HG03457 (cell line): ENCODE measurements at regions not wholly inside any gene's neighbourhood (a gene's known extent, or its start where the extent isn't known, plus 50 kb on each side); places are given as distances from the start of the nearest gene placed in this dataset.
"Not testable (repeated sequence)": the region's sequence is repeated elsewhere in the genome, so short reads cannot be mapped to it uniquely, and the experiment has no call there.

Experiments
- ATAC-seq: cut with Tn5 transposase; IDR thresholded peaks from one replicate; pipeline ENCODE4 v1.9.1; 2021; ENCODE audit warnings: moderate number of reproducible peaks; ENCODE audit not compliant: unreplicated experiment

DNA sequence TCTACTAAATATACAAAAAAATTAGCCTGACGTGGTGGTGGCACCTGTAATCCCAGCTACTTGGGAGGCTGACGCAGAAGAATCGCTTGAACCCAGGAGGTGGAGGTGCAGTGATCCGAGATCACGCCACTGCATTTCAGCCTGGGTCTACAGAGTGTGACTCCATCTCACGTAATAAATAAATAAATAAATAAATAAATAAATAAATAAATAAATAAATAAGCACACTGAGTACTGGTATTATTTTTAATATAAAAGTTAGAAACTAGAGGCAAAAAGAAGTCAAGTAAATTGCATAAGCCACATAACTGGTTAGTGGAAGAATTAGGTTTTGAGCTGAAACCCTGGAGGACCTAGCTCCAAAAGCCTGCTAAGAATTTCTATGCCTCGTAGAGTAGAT lies 1262.7 kb upstream of the PABPC4L start:
- no peak for ATAC-seq

DNA sequence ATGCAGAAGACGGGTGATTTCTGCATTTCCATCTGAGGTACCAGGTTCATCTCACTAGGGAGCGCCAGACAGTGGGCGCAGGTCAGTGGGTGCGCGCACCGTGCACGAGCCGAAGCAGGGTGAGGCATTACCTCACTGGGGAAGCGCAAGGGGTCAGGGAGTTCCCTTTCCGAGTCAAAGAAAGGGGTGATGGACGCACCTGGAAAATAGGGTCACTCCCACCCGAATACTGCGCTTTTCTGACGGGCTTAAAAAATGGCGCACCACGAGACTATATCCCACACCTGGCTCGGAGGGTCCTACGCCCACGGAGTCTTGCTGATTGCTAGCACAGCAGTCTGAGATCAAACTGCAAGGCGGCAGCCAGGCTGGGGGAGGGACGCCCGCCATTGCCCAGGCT lies 1246.0 kb upstream of the PABPC4L start:
- not testable (repeated sequence) for ATAC-seq

DNA sequence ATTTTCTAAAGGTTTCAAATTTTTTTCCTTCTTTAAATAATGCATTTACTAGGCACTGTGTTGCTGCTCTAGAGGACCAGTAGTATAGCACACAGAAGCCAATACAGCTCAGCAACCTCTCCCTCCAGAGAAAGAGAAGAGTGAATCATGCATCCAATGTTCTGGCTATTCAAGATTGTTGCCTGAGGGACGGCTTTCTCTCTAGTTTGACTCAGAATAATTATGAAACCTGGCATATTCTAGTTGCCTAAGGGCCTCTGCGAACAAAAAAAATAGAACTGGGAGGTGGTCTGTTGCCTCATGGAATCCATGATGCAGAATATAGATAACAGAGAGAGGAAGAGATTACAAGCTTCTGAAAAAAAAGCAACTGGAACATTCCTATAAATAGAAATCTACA lies 1233.3 kb upstream of the PABPC4L start:
- no peak for ATAC-seq

DNA sequence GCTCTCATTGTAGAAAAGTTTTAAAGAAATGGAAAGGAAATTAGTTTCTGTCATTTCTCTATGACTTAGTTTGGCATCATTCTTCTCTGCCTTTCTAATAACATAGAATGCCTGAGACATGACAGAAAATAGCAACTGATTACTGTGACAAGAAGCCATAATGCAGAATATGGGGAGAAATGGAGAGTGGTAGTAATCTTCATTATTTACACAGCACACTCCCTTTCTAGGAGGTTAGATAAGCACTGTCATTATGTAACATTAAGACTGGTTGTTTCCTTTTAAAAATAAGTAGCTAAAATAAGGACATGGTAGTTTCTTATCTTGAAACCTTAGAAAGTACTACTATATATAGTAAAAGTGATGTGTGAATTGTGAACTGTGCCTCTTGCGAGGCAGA lies 1227.9 kb upstream of the PABPC4L start:
- ATAC-seq: no peak

DNA sequence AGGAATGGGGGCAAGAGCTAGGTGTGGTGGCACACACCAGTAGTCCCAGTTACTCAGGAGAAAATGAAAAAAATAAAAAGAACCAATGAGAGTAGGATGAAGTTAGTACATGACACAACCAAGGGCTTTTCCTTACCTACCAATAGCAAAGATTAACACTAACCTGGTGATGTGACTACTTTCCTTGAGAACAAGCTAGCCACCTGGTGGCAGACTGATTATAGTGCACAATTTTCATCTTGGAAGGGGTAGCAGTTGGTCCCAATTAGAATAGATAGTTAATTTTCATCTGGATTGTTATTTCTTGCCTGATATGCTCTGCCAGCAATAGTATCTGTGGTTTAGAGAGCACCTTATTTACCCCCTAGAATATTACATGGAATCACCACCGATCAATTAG lies 1216.8 kb upstream of the PABPC4L start:
- no peak for ATAC-seq

DNA sequence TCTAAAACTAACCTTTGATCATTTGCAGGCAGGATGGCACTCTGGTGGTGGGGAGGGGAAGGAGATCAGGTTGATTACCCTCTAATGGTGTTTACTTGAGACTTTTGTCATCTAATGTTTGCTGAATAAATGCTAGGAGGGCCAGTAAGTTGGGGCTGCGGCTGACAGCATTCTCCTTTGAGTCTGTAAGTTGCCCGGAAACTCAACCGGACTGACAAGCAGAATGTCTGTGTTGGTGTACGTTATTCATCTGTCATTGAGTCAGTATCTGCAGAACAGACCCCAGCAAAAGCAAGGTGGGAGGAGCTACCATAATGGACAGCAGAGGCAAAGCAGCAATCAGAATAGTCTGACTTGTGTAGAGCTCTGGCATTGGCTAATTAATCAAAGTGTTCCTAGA lies 1210.6 kb upstream of the PABPC4L start:
- ATAC-seq: no peak

DNA sequence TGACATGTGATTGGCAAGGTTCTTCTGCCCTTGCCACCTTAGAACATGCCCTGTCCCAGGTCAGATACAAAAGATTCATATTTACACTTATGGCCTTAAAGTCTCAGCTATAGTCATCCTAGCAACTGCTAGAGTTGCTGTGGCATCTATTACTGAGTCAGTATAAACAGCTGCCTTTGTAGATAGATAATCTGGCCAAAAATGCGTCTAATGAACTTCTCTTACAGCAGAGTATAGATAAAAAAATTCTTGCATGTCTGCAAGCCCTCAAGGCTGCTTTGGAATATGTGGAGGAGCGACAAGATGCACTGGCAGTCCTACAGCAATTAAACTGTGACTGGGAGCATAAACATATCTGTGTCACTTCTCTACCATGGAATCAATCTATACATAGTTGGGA lies 1209.7 kb upstream of the PABPC4L start:
- no peak for ATAC-seq

DNA sequence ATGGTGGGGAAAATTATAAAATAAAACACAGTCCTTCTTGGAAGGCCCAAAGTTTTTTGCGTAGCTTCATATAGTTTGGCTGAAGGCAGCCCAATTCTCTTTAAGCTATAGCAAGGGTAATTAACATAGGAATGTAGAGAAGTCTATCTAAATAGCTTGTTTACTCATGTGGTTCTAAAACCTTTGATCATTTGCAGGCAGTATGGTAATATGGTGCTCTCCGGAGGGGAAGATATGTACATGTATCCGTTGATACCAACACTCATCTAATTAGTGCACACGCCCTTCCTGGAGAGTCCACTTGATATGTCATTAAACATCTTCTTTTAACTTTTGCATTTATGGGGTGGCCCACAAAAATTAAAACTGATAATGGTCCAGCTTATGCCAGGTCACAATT lies 1207.7 kb upstream of the PABPC4L start:
- ATAC-seq: not testable (repeated sequence)

DNA sequence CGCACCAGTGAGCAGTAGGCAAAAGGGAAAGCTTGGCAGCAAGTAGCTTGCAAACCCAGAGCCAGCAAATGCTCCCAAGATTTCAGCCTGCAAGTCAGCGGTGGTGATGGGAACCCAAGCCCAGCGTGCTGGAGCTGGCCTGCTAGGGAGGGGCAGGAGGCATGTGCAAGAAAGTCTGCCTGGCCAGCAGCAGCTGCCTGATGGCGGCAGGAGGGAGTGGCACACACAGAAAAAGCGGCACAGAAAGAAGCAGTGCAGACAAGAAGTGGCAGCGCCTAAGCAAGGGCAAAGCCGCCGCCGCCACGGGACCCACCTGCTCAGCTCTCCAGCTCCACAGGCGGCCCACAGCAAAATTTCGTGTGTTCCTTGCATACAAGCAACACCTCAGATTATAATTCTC lies 1206.5 kb upstream of the PABPC4L start:
- ATAC-seq: no peak

DNA sequence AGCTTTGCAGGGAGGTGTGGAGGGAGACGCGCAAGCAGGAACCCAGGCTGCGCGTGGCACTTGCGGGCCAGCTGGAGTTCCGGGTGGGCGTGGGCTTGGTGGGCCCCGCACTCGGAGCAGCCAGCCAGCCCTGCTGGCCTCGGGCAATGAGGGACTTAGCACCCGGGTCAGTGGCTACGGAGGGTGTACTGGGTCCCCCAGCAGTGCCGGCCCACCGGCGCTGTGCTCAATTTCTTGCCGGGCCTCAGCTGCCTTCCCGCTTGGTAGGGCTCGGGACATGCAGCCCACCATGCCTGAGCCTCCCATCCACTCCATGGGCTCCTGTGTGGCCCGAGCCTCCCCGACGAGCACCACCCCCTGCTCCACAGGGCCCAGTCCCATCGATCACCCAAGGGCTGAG lies 1205.0 kb upstream of the PABPC4L start:
- ATAC-seq: not testable (repeated sequence)

DNA sequence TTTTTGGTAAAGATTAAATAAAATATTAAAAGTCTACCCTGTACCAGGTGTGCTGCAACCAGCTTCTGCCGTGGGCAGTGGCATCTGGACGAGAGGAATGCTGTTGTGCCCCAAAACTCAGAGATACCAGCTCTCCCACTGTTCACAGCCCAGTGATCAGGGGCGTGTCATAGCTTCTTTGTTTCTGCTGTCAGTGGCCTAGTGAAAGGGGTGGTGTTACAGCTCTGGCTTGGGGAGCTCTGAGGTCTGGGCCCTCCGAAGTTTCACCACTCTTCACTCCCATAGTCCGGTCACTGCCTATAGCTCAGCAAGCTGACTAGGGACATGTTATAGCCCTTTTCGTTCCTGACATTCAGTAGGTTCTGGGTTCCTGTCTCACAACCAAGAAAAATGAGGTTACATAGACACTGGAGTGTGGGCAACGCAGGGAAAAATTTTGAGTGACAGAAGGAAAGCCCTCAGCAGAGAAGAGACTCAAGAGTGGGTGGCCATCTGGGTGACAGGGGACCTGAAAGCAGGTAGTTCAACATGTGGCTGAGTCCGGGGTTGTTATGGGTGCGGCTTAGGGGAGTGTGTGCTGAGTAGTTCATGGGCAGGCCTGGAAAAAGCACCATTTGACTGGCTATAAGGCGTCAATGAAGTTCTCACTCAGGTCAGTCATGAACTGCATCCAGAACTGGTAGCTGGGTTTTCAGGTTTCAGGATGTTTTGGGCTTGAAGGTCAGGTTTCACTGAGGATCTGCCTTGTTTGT lies 1184.4 kb upstream of the PABPC4L start:
- ATAC-seq: no peak

DNA sequence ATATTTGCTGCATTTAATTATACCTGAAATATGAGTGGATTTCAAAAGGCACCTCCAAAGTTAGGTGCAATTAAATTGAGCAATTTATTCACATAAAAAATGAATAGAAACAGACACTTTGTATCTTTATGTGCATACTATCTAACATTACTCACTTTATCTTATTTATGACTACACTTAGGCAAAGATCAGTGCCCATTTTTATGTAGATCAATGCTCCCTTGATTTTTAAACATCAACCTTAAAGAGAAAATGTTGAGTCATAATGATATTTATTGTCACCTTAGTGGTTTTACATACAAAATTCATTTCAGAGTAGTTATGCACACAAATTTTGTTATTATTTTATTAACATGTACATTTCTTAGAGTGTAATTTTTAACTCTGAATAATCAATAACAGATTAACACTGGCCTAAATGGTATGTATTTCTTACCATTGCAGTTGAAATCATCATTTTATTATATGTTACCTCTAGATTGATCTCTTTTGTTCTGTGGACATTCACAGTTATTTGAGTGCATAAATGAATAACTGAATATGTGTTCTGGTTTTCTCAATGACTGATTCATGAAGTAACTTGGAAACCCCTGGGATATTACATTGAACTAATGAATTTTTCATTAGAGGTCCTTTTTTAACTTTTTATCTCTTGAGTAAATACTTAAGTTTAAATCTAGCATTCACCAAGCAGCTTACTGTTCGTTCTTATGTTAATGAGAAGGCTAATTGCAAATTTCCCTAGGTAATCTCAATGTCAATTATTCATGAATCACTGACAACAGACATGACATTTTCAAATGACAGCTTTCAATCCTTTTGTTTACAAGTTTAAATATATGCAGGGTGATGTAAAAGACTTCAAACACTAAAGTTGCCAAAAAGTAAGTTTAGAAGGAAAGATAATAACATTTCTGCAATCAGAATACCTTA lies 1182.0 kb upstream of the PABPC4L start:
- ATAC-seq: no peak

DNA sequence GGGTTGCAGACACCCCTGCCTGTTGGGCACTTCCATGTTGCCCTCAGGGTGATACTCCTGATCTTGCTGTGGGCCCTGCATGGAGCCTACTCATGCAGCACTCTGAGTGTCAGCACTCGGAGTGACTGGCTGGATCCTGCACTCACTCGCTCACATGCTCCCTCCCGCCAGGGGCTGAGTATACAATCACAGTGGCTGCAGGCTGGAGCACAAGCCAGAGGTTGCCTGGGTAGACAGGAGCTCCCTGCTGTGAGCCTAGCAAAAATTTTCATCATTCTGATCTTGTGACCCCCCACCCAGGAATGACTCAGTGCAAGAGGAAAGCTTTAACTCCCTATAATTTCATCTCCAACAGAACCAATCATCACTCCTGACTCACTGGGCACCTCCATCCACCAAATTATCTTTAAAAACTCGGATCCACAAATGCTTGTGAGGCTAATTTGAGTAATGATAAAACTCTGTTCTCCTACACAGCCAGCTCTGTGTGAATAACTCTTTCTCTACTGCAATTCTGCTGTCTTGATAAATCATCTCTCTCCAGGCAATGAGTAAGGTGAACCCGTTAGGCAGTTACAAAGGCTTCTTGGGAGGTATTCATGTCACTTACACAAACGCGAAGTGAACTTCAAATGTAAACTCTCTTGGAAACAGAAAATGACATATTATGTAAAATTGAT lies 1180.8 kb upstream of the PABPC4L start:
- no peak for ATAC-seq

DNA sequence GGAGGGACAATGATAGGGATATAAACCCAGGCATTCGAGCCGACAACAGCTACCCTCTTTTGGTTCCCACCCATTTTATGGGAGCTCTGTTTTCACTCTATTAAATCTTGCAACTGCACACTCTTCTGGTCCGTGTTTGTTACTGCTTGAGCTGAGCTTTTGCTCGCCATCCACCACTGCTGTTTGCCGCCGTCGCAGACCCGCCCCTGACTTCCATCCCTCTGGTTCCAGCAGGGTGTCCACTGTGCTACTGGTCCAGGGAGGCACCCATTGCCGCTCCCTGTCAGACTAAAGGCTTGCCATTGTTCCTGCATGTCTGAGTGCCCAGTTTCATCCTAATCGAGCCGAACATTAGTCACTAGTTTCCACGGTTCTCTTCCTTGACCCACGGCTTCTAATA lies 1170.5 kb upstream of the PABPC4L start:
- ATAC-seq: no peak

DNA sequence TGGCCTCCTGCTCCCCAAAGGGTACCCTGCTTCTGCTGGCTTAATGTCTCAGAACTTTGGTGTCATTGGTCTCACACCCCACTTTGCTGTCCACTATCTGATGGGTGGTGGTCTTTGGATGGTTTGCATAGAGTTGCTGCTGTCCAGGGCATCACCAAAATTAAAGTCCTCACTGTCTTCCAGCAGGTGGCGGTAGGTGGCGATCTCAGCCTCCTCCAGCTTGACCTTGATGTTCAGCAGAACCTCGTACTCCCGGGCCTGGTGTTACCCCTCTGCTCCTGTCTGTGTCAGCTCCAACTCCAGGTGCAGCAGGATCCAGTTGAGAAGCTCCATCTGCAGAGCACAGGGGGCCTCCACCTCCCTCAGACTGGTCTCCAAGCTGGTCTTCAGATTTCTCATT lies 1169.5 kb upstream of the PABPC4L start:
- ATAC-seq: no peak

DNA sequence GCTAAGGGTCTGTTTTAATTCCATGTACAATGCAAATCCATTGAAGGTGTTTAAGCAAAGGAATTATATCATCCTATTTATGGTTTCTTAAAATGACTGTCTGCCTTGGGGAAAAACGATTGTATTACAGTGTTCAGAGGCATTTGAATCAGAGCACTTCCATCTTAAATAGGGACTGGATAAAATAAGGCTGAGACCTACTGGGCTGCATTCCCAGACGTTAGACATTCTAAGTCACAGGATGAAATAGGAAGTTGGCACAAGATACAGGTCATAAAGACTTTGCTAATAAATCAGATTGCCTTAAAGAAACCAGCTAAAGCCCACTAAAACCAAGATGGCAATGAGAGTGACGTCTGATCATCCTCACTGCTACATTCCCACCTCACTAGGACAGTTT lies 1167.2 kb upstream of the PABPC4L start:
- no peak for ATAC-seq

DNA sequence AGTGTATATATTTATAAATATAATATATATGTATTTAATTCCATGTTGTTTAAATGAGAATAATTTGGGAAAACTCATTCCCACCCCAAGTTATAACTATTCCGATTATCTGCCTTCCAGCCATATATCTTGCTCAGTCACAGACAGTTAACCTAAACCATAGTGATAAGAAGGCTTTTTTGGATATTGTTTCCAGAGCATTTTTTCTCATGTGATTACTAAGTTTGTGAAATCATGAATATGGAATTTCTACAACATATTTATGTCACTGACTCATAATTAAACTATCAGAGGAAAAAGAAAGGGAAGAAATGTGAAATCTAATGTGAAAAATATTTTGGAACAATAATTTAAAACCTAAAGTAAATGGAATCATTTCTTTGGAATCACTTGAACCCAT lies 1163.5 kb upstream of the PABPC4L start:
- no peak for ATAC-seq

DNA sequence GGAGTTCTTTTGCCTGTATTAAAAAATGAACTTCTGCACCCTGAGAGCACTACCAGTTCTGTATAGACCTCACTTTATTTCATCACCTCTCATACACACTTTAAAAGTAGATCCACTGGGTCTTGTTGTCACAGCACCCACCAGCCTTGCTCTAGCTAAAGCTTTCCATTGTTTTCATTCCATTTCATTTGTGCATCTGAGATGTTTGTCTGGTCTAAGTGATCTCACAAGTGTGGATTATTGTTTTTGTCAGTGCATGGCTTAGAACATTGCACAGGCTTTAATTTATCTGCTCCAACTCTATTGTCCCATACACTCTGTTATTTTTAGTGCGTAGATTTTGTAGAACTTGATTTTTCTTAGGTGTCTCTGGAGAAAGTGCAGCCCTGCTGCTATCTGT lies 1157.5 kb upstream of the PABPC4L start:
- no peak for ATAC-seq

DNA sequence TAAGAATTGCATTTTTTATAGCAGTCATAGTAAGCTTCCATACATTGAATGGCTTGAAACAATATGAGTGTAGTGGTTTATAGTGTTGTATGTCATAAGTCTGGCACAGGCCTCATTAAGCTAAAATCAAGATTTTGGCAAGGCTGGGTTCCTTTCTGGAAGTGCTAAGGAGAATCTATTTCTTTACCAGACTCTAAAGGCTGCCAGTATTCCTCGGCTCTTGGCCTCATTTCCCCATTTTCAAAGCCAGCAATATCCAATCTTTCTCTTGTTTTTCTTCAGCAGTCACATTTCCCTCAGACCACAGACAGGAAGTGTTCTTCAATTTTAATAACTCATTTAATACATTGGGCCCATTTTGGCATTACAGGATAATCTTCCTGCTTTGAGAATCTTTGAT lies 1155.5 kb upstream of the PABPC4L start:
- ATAC-seq: no peak

DNA sequence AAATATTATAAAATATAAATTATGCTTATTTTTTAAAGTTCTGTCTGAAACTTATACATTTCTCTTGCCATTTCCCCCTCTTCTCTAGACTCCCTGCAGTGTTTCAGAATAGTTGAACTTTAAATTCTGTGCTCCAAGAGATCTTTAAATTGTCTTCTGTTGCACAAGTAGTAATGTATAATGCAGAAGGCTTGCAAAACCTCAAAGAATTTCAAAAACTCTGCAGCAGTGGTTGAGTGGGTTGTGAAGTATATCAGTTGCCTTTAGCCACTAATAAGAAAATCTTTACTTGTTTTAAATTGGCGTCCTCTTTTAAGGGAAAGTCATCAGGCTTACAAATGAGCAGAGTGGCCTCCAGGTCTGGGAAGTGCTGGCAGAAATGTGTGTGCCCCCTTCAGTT lies 1153.3 kb upstream of the PABPC4L start:
- ATAC-seq: no peak

DNA sequence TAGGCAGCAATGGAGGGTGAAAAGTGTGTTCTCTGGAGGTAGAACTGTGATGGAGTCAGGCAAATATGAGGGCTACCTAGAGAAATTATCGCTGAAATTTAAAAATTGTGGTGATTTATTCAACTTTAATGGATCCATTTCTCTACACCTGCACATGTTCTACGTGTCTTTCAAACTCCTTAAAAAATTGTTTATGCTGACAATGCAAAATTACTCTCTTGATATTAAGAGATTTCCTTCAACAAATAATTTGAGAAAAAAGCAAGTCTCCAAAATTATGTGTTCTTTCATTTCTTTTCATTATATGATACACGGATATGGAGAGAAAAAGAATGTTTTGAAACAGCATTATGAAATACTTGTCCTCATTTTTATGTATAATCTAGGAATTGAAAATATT lies 1151.4 kb upstream of the PABPC4L start:
- no peak for ATAC-seq

DNA sequence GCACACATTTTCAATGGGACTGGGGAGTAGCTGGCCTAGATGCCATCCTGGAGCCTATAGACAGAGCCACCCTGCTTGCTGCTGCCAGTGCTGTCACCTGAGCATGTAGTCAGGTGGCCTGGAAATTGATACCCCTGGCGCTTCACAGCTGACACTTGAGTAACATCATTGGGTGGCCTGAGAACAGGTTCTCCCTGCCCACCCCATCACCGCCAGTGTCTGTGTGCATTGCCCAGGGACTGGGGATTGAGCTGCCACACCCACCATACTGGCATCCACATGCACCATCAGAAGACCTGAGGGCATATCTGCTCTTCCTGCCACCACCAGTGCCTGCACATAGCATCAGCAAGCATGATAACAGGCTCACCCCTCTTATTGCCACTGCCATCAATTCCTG lies 1142.9 kb upstream of the PABPC4L start:
- no peak for ATAC-seq
